ENCODE measurements at regions not wholly inside any gene's neighbourhood (a gene's known extent, or its start where the extent isn't known, plus 50 kb on each side); places are given as distances from the start of the nearest gene placed in this dataset.

- Histone ChIP-seq H3K4me1 (no peaks in the 10 kb centered on the region), H3K4me3 (replicated peaks in 1 of 3) (no peak overlapping the region), H3K9me3 (no peaks in the 10 kb centered on the region), H3K36me3 (no peaks in the 10 kb centered on the region), H3K27ac (no peak overlapping the region), H3K27me3 (no peaks in the 10 kb centered on the region)
- intact Hi-C loops (cut with DNase I), result no loop called here
- DNase-seq, result no peak
- 90 to 93% methylated on average over 2 of the region's 2 CpGs for WGBS, 2 donors
- TF ChIP-seq POLR2A (IDR thresholded peaks at IDR 0.05) (no peak), CTCF (IDR thresholded peaks at IDR 0.05) (no peak)
These were observed 133.7 kb downstream of the TFPI2 start for GRCh38 chr7:93756890-93757289.

GRCh38 chr7:93751421-93751820, 139.1 kb downstream of the TFPI2 start:
- Histone ChIP-seq H3K27ac (no peak overlapping the region), H3K9me3 (no peaks in the 10 kb centered on the region), H3K36me3 (no peaks in the 10 kb centered on the region), H3K4me3 (replicated peaks in 1 of 3) (no peak overlapping the region), H3K27me3 (no peaks in the 10 kb centered on the region), H3K4me1 (no peaks in the 10 kb centered on the region)
- DNase-seq, result no peak
- TF ChIP-seq POLR2A (IDR thresholded peaks at IDR 0.05), result no peak
- intact Hi-C loops (cut with DNase I), result no loop called here
- 65 to 66% methylated on average over 1 of the region's 1 CpG for WGBS, 2 donors

GRCh38 chr7:93750986-93751385, 139.6 kb downstream of the TFPI2 start:
- WGBS, 2 donors, result 64 to 79% methylated on average over 1 of the region's 1 CpG
- DNase-seq, result no peak

GRCh38 chr7:93747019-93747418, 143.5 kb downstream of the TFPI2 start:
- DNase-seq, result no peak
- Histone ChIP-seq H3K36me3 (no peaks in the 10 kb centered on the region), H3K4me1 (no peaks in the 10 kb centered on the region), H3K27ac (no peak overlapping the region), H3K4me3 (replicated peaks in 1 of 3) (no peak overlapping the region), H3K27me3 (no peaks in the 10 kb centered on the region), H3K9me3 (no peaks in the 10 kb centered on the region)
- TF ChIP-seq CTCF (IDR thresholded peaks at IDR 0.05), result no peak
- no peak for TF ChIP-seq POLR2A (IDR thresholded peaks at IDR 0.05)
- intact Hi-C loops (cut with DNase I), result no loop called here
- WGBS, 2 donors, result 75 to 85% methylated on average over 3 of the region's 3 CpGs

More at GRCh38 chr7:93750986-93751385, 139.6 kb downstream of the TFPI2 start:
- no peak for TF ChIP-seq POLR2A (IDR thresholded peaks at IDR 0.05)
- no peak for TF ChIP-seq CTCF (IDR thresholded peaks at IDR 0.05)
- no peaks in the 10 kb centered on the region for H3K27me3 ChIP-seq
- H3K4me1 ChIP-seq, result no peaks in the 10 kb centered on the region
- no peaks in the 10 kb centered on the region for H3K9me3 ChIP-seq
- H3K36me3 ChIP-seq, result no peaks in the 10 kb centered on the region
- H3K27ac ChIP-seq, result no peak overlapping the region
- intact Hi-C loops (cut with DNase I), result no loop called here
- H3K4me3 ChIP-seq (replicated peaks in 1 of 3), result no peak overlapping the region

GRCh38 chr7:93739424-93739823, 151.1 kb downstream of the TFPI2 start:
- no peak for TF ChIP-seq CTCF (IDR thresholded peaks at IDR 0.05)
- TF ChIP-seq POLR2A (IDR thresholded peaks at IDR 0.05), result no peak
- no peaks in the 10 kb centered on the region for H3K27me3 ChIP-seq
- no peak for DNase-seq
- H3K4me1 ChIP-seq, result no peaks in the 10 kb centered on the region
- H3K27ac ChIP-seq, result no peak overlapping the region
- no peaks in the 10 kb centered on the region for H3K36me3 ChIP-seq
- no peak overlapping the region for H3K4me3 ChIP-seq (replicated peaks in 1 of 3)
- intact Hi-C loops (cut with DNase I), result no loop called here
- no peaks in the 10 kb centered on the region for H3K9me3 ChIP-seq

- no peaks in the 10 kb centered on the region for H3K27me3 ChIP-seq
- H3K9me3 ChIP-seq, result no peaks in the 10 kb centered on the region
- H3K36me3 ChIP-seq, result no peaks in the 10 kb centered on the region
- intact Hi-C loops (cut with DNase I), result no loop called here
- DNase-seq, result no peak
- TF ChIP-seq POLR2A (IDR thresholded peaks at IDR 0.05) (no peak), CTCF (IDR thresholded peaks at IDR 0.05) (no peak)
- H3K4me3 ChIP-seq (replicated peaks in 1 of 3), result no peak overlapping the region
- WGBS, 2 donors, result 65 to 77% methylated on average over 2 of the region's 2 CpGs
- no peak overlapping the region for H3K27ac ChIP-seq
- H3K4me1 ChIP-seq, result no peaks in the 10 kb centered on the region
These were observed 152.6 kb downstream of the TFPI2 start for GRCh38 chr7:93737953-93738352.

Data from thyroid gland (tissue), 4 donors.